Lower leg skin (tissue), 4 donors: ENCODE measurements at regions not wholly inside any gene's neighbourhood (a gene's known extent, or its start where the extent isn't known, plus 50 kb on each side); places are given as distances from the start of the nearest gene placed in this dataset.
A peak's percentile ranks its signal among the peaks of the same experiment; 100 is the strongest.

Experiments
- DNase-seq, 2 donors: peaks; one replicate each; pipeline ENCODE4 v3.0.0-alpha.2; 2019; ENCODE audit warnings: low spot score in 2 of 2
- H3K4me3 ChIP-seq: fragments of 200-600 bp; sonication (generic); 2 replicates; pipeline ENCODE4 v1.5.1; 2017; ENCODE audit warnings: mild to moderate bottlenecking, low read depth; ENCODE audit not compliant: poor library complexity, severe bottlenecking
- POLR2A ChIP-seq, 2 donors: fragments of 450-650 bp; IDR thresholded peaks; one replicate each; pipeline ENCODE4 v1.6.1; 2016 to 2017; ENCODE audit warnings: antibody characterized with exemption in 2 of 2, mild to moderate bottlenecking in 1 of 2, moderate library complexity in 1 of 2
- WGBS, 2 donors: methylation state at CpG; one replicate each; pipeline ENCODE4 v1.1.5; 2018; 5-methylcytosine and 5-hydroxymethylcytosine counted together
- intact Hi-C: fragments of 100-400 bp; cut with DNase I; formaldehyde crosslinking; loops from one replicate; pipeline ENCODE4 v1.15.0; 2023; ENCODE audit warnings: low total_unique reads
- TF ChIP-seq, protein P1 (sequence below), 3 donors: fragments of 450-650 bp; IDR thresholded peaks; one replicate each; pipeline ENCODE4 v1.5.1; 2016; ENCODE audit warnings: antibody characterized with exemption in 3 of 3, mild to moderate bottlenecking in 3 of 3, moderate library complexity in 2 of 3

DNA sequence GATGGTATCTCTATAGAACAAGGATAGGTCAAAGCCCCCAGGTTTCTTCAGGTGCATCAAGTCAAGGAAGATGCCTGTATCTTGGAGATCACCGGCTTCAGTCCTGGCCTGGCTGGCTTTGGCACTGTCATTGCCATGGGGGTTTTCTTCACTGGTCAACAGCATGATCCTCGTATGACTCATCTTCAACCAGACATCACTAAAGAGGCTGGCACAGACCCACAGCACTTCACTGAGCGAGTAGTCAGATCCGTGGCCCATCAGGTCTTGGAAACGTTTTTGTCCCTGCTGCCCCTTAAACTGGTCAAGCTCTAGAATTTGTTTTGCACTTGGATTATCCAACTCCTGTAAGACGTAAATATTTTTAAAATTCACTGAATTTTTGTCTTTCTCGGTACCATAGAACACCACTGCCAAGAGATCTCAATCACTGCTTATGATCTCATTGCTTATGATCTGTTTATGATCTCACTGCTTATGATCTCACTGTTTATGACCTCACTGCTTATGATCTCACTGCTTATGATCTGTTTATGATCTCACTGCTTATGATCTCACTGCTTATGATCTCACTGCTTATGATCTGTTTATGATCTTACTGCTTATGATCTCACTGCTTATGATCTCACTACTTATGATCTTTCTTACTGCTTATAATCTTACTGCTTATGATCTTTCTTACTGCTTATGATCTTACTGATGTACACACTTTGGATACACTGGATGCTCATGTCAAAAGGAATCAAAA is 135.2 kb downstream of the CYP26A1 start:
- intact Hi-C loops = no loop called here
- peak in 1 of 2 donors; percentile 37 for DNase-seq
- 85 to 86% methylated on average over 7 of the region's 7 CpGs for WGBS, 2 donors
- no peak overlapping the region for H3K4me3 ChIP-seq
- no peak for TF ChIP-seq POLR2A (IDR thresholded peaks at IDR 0.05)
- TF ChIP-seq, protein P1, sequence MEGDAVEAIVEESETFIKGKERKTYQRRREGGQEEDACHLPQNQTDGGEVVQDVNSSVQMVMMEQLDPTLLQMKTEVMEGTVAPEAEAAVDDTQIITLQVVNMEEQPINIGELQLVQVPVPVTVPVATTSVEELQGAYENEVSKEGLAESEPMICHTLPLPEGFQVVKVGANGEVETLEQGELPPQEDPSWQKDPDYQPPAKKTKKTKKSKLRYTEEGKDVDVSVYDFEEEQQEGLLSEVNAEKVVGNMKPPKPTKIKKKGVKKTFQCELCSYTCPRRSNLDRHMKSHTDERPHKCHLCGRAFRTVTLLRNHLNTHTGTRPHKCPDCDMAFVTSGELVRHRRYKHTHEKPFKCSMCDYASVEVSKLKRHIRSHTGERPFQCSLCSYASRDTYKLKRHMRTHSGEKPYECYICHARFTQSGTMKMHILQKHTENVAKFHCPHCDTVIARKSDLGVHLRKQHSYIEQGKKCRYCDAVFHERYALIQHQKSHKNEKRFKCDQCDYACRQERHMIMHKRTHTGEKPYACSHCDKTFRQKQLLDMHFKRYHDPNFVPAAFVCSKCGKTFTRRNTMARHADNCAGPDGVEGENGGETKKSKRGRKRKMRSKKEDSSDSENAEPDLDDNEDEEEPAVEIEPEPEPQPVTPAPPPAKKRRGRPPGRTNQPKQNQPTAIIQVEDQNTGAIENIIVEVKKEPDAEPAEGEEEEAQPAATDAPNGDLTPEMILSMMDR (IDR thresholded peaks at IDR 0.05) = no peak

DNA sequence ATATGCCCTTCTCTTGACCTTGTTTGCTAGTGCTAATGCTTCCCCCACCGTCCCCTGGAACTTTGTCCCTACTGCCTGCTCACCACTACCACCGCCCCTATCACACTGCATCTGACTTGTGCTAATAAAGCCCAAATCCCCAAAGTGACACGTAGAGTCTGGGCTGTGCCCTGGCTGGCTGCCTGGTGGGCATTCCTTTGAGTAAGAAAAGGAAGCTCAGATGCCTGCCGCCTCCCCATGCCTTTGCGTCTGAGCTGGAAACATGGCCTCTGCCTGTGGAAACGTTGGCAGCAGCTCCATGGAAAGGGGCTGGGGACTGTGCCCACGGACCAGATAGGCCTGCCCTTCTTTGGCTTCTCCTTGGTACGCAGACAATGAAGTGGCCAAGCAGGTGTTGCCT is 138.3 kb downstream of the CYP26A1 start:
- TF ChIP-seq POLR2A (IDR thresholded peaks at IDR 0.05) = no peak
- TF ChIP-seq, protein P1 (IDR thresholded peaks at IDR 0.05) = no peak
- DNase-seq = peak in 1 of 2 donors; percentile 82
- no peak overlapping the region for H3K4me3 ChIP-seq
- WGBS, 2 donors = 61 to 74% methylated on average over 7 to 8 of the region's 8 CpGs
- intact Hi-C loops = no loop called here

DNA sequence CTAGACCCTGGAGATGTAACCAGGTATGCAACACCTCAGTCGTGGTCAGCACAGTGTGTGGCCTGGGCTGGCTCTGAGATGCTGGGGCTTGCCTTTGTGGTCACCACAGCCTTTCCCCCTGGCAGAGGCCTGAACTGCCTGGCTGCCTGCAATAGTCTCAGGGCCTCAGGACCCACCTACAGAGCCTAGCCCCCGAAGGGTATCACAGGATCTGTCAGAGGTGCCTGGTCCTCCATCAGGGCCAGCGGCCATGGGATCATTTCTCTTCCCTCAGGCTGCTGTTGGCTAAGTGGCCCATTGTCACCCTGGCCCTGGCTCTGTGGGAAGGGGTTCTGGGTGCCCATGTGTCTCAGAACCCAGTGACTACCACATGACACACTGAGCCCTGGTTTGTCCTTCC is 141.6 kb downstream of the CYP26A1 start:
- DNase-seq = peak in 1 of 2 donors; percentile 71
- intact Hi-C loops = no loop called here

DNA sequence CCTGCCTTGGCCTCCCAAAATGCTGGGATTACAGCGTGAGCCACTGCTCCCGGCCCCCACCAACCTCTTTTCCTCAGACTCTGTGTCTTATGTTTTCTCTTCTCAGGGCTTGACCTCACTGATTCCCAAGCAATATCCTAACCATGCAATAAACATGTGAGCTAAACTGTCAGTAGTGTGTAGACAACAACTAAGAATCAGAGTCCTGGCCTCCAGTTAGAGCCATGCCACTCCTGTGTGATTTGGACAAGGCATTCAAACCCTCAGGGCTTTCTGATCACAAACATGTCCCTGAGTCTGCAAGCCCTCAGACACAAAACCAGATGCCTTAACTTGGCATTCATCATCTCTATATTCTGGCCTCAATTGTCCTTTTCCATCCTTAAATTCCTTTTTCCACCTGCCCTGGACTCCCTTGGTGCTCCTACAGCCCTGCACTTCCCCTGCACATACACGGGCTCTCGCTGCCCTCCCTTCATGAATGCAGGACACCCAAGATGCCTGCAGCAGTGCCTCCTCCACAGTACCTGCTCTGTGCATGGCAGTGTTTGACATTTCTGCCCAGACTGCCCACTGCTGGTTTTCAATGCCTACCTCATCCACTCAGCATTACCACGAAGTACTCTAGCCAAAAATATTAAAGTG is 142.8 kb downstream of the CYP26A1 start:
- TF ChIP-seq, protein P1 (IDR thresholded peaks at IDR 0.05) = no peak
- TF ChIP-seq POLR2A (IDR thresholded peaks at IDR 0.05) = no peak
- DNase-seq = peak in 1 of 2 donors; percentile 54
- WGBS, 2 donors = 87 to 92% methylated on average over 5 of the region's 5 CpGs
- H3K4me3 ChIP-seq = no peak overlapping the region
- intact Hi-C loops = no loop called here

More for the DNA sequence above, 141.6 kb downstream of the CYP26A1 start:
- 80 to 85% methylated on average over 2 to 3 of the region's 3 CpGs for WGBS, 2 donors
- TF ChIP-seq POLR2A (IDR thresholded peaks at IDR 0.05) = no peak
- H3K4me3 ChIP-seq = no peak overlapping the region

DNA sequence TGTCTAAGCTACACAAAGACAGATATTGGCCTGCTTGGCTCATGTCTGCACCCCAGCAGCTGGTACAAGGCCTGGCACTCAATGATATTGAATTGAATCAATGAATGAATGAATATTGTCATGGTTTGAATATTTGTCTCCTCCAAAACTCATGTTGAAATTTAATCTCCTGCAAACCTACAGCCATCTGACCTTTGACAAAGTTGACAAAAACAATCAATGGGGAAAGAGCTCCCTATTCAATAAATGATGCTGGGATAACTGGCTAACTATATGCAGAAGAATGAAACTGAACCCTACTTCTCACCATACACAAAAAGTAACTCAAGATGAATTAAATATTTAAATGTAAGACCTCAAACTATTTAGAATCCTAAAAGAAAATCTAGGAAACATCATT is 144.7 kb downstream of the CYP26A1 start:
- no peak overlapping the region for H3K4me3 ChIP-seq
- intact Hi-C loops = no loop called here
- no peak for DNase-seq
- TF ChIP-seq POLR2A (IDR thresholded peaks at IDR 0.05) = no peak
- TF ChIP-seq, protein P1 (IDR thresholded peaks at IDR 0.05) = no peak

DNA sequence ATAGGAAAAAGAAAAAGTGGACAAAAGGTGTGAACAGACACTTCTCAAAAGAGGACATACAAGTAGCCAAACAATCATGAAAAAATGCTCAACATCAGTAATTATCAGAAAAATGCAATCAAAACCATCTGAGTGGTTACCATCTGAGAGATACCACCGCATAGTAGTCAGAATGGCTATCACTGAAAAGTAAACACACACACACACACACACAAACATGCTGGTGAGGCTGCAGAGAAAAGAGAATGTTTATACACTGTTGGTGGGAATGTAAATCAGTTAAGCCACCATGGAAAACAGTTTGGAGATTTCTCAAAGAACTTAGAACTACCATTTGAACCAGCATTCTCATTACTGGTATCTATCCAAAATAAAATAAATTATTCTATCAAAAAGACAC is 145.7 kb downstream of the CYP26A1 start:
- 91 to 92% methylated on average over 1 of the region's 1 CpG for WGBS, 2 donors
- DNase-seq = no peak
- TF ChIP-seq, protein P1 (IDR thresholded peaks at IDR 0.05) = no peak
- TF ChIP-seq POLR2A (IDR thresholded peaks at IDR 0.05) = no peak
- no peak overlapping the region for H3K4me3 ChIP-seq
- intact Hi-C loops = no loop called here
